ENCODE measurements at regions not wholly inside any gene's neighbourhood (a gene's known extent, or its start where the extent isn't known, plus 50 kb on each side); places are given as distances from the start of the nearest gene placed in this dataset.

- TF ChIP-seq, protein P1, sequence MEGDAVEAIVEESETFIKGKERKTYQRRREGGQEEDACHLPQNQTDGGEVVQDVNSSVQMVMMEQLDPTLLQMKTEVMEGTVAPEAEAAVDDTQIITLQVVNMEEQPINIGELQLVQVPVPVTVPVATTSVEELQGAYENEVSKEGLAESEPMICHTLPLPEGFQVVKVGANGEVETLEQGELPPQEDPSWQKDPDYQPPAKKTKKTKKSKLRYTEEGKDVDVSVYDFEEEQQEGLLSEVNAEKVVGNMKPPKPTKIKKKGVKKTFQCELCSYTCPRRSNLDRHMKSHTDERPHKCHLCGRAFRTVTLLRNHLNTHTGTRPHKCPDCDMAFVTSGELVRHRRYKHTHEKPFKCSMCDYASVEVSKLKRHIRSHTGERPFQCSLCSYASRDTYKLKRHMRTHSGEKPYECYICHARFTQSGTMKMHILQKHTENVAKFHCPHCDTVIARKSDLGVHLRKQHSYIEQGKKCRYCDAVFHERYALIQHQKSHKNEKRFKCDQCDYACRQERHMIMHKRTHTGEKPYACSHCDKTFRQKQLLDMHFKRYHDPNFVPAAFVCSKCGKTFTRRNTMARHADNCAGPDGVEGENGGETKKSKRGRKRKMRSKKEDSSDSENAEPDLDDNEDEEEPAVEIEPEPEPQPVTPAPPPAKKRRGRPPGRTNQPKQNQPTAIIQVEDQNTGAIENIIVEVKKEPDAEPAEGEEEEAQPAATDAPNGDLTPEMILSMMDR (IDR thresholded peaks at IDR 0.05; ENCODE audit: low read depth, low read length) = no peak
- no peak for TF ChIP-seq EZH2phosphoT487 (IDR thresholded peaks at IDR 0.05; ENCODE audit: low read depth)
Observed at GRCh38 chr20:57783196-57783595, 73.4 kb upstream of the PMEPA1 start.
